HG03066 (cell line): ENCODE measurements at regions not wholly inside any gene's neighbourhood (a gene's known extent, or its start where the extent isn't known, plus 50 kb on each side); places are given as distances from the start of the nearest gene placed in this dataset.

Experiments
- ATAC-seq: cut with Tn5 transposase; IDR thresholded peaks from one replicate; pipeline ENCODE4 v1.9.1; 2021; ENCODE audit warnings: low read depth; ENCODE audit not compliant: unreplicated experiment

DNA sequence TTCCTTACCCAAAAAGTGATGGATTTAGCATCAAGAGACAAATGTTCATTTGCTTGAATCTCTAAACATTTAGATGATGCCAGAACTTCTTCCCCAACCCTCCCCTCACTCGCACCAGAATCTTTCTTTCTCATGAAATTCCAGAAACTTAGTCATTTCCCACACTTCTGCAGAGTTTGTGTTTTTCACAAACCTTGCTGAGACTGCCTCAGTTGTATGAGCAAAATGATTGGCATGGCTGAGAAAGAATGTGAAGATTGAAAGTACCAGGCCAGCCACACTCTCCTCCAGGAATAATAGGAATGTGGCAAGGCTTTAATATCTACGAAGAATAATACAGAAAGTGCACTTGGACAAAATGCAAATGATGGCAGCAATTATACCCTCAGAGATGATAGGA, 428.3 kb upstream of the CDH6 start:
- ATAC-seq, result no peak

DNA sequence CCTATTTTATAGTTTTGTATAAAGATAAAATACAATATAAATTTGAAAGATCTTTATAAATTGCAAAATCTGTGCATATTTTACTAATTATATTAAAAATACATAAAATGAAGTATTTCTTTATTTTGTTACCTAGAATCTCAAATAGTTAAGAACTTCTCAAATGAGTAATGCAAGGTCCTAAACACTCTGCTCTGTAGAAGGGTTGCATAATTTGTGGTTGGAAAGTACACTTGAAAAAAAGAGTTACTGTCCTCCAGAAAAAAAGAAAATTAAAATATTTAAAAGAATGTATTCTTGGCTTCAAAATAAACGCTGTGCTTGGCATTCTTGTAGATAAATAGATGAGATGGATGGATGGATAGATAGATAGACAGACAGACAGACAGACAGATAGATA, 428.8 kb upstream of the CDH6 start:
- ATAC-seq, result no peak

DNA sequence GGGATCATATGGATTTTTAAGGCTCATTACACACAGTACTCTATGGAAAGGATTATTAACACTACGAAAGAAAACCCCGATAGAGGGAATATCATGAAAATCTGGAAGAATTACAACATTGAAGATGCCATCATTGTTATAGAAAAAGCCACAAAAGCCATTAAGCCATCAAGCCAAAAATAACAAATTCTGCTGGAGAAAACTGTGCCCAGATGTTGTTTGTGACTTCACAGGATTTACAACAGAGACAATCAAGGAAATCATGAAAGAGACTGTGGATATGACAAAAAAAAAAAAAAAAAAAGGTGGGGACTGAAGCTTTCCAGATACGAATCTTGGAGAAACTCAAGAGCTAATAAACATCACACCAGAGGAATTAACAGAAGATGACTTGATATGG, 433.8 kb upstream of the CDH6 start:
- no peak for ATAC-seq

DNA sequence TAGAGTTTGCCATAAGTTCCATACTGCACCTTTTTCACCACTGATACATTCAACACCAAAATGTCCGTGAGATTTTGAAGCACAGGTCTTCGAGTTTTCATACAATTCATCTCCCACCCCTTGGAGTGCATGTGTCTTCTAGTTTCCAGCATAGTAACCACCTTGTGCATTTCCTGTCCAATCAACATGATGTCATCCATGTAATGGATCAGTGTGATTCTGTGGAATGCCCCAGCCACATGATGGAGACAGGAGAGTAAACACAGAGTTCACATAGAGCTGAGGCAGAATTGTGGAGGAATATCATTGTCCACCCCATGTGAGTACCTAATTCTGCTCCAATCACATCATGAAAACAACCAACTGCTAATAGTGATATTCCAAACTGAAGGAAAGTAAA, 441.5 kb upstream of the CDH6 start:
- ATAC-seq, result no peak

DNA sequence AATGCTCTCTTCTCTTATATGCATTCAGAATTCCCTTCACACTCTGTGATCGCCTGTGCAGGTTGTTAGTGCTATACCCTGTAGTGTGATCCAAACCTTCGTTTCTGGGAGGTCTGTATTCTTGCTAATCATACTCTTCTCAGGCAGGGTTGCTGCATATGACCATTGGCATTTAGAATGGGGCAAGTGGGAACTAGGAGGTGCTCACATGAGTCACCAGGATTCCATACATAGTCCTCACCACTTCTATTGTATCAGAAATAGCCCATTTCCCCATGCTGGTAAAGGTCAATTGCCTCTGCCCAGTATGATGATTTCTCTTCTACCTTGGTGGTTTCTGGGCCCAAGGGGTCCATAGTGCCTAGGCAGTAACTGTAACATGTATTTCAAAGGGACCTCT, 443.5 kb upstream of the CDH6 start:
- ATAC-seq, result no peak

DNA sequence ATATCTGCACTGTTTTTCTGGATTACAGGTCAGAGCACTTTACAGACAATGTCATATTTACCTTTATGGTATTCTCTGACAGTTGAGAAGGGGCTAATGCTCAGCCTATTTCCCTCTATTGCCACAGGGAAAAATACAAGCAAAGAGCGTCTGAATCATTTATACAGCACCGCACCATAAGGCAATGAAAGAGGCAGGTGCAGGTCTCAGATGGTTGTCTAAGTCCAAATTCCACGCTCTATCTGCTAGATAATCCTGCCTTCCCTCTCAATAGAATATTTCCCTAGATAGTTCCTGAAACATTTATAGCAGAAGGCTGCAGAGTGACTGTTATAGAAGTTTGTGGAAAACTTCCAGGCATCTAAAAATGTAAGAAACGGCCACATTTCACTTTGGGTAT, 446.1 kb upstream of the CDH6 start:
- no peak for ATAC-seq

DNA sequence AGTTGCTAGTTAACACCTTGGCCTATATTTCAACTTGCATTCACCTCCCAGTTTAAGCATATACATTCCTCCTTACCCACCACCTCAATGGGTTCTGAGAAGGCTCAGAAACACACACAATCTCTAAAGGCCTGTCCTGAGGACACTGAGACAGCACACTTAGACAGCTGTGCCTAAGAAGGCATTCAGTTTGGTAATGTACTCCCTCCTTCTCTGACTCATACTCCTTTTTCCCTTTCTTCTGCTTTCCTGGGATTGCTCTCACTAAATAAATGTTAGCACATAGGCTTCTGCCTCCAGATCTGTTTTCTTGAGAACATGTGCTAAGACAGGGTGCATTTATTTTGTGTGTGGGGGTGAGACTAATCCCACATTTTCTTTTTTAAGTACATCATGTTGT, 456.8 kb upstream of the CDH6 start:
- ATAC-seq, result no peak

DNA sequence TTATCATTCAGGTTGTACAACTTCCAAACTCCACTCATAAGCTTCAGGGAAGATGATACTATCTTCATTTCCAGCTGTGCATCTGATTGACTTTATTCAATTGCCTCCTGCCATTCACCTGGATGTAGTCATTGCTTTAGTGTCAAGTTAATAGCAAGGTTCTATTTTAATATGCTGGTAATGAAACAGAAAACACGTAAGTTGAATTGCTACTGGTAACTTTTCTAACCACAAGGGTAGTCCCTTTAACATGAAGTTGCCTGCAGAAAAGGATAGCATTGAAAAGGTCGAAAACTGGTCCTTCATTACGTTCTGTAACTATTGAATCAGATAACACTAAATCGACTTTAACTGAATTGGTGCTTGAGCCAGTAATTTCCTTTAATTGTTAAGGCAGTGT, 459.4 kb upstream of the CDH6 start:
- ATAC-seq, result no peak

DNA sequence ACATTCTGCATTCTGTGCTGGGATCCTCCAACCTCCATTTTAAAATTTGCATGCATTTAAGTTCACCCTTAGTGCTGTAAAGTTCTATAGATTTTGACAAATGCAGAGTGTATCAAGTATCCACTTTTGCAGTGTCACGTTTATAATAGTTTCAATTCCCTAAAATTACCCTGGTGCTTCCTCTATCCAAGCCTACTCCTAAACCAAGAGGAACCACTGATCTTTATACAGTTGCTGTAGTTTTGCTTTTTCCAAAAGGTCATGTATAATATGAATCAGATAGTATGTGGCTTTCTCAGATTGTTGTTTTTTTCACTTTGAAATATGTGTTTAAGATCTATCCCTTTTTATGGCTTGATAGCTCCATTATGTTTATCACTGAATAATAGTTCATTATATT, 468.4 kb upstream of the CDH6 start:
- ATAC-seq, result no peak

DNA sequence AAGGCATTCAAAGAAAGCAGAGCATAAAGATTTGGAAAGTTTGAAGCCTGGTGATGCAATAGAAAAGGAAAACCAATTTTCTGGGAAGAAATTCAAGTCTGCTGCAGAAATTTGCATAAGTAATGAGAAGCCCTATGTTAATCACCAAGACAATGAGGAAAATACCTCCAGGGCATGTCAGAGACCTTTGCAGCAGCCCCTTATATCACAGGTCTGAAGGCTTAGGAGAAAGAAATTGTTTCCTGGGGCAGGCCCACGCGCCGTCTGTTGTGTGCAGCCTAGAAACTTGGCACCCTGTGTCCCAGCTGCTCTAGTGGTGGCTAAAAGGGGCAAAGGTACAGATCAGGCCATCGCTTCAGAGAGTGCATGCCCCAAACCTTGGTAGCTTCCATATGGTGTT, 495.3 kb upstream of the CDH6 start:
- no peak for ATAC-seq

DNA sequence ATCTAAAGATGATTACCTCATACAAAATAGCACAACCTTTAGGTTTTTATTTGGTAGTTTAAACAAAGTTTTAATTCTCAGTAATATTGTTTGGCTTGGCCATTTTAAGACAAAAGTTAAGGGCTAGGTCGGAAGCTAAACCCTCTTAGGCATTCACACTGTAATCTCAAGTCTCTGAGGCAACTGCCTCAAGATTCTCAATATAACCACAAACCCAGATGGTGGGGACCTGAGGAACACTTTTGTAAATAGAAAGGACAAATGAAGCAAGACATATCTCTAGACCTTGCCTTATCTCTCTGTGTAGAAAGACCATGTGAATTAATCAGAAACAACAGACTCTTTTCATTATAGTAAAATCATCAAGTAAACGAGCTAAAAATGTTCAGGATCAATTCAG, 500.2 kb upstream of the CDH6 start:
- no peak for ATAC-seq

DNA sequence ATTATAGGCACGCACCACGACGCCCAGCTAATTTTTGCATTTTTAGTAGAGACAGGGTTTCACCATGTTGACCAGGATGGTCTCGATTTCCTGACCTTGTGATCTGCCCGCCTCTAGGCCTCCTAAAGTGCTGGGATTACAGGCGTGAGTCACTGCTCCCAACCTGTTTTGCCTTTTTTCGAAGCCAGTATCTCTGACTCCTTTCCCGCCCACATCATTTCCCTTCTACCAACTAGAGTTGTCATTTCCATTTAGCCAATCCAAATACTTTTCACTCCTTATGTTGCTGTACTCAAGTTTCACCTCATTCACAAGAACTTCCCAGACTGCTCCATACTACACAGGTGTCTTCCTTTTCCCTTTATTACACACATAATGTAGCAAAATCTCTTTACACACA, 502.6 kb upstream of the CDH6 start:
- ATAC-seq, result no peak

DNA sequence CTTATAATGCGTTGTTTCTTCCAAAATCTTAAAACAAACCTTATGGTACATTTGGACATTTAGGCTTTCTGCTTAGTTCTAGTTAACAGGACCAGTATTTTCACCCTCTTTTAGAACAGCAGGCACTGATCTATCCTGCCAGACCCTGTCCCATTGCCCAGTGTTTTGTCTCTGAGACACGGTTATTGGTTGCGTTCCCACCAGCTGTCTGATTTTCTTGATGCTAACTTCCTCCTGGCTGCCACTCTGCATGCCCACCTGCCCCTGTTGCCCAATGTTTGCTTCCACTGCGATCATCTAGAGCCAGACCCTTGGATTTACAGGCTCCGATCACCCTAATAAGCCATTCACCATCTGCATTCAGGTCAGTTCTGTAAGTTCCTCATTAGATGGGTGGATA, 506.0 kb upstream of the CDH6 start:
- no peak for ATAC-seq

DNA sequence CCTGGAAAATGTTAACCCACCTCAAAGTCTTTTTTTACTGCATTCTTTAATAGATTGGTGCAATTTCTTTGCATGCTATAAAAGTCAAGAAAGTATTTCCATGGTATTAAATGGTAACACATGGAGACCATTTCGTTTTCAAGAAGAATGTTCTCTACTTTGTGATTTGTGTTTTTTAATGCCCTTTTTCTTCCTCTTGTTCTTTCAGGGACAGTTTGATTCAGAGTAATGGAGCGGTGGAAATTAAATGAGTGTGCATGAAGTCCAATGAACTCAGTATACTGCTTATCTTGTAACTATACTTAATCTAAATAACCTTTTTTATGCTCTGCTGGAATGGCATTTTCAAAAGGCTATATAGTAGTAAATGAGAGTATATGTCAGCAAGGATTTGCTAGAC, 507.0 kb upstream of the CDH6 start:
- no peak for ATAC-seq

DNA sequence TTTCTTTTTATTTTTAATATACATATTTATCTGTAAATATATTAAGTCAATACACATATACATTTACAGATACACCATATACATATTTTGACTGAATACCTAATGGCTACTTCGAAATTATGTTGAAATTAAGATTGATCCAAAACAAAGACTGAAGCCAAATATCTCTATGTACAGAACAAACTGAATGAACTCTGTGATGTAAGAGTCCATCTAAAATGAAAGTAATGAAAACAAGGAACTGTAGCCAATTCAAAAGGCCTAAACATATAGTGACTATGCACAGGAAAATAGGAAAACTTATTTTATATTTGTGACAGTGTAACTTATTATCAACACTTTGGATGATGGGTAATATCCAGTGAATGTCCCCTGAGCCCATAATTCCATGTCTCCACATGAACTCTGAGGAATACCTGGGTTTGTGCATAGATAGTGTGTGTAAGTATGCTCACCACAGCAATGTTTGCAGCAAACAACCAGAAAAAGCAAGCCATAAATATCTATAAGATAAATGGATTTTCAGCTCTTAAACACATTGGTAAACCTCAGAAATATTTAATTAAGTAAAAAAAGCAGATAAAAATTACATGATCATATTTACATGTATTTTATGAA, 517.2 kb upstream of the CDH6 start:
- no peak for ATAC-seq

DNA sequence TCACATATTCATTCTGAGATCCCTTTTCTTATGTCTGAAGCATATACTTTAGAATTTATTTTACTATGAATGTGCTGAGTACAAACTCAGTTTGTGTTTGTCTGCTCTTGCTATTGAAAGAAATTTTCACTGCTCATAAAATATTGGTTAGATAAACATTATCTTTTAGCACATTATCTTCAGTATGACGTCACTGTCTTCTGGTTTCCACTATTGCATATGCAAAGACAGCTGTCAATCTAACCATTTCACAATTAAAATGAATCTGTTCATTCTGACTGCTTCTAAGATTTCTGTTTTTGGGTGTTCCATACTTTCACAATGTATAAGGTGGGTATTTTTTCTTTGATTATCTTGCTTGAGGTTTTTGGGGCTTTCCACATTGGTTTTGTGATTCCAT, 526.2 kb upstream of the CDH6 start:
- ATAC-seq, result no peak

DNA sequence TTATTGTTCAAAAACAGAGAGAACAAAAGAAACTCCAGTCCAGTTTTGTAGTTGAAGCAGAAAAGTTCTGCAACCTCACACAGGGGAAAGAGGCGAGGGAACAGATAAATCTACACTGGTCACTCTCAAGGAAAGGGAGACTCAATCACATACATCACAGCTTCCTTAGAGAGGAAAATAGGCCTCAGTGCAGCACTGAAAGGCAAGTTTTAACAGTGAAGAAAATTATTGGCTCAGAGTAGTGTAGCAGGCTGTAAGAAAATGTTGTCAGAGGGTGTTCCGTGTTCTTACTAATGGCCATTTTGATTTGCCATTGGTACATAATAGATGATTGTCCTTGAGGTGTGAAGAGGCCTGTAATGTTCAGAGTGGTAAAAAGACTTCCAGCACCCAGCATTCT, 530.0 kb upstream of the CDH6 start:
- no peak for ATAC-seq

DNA sequence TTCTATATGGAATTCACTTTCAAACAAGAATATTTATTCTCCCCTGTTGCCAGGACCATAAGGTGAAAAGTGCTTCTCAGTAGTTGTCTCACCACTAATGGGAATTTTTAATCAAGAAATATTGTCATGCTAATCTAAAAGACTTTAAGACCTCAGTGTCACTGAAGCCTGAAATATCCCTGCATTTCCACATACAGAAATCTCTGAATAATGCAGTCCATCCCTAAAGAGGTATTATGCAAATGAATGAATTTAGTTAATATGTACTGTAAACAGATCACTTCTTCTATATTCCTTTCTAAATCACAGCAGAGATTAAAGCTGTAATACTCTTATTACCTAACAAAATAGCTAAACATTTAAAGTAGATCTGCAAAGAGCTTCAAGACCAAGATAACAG, 531.1 kb upstream of the CDH6 start:
- no peak for ATAC-seq

DNA sequence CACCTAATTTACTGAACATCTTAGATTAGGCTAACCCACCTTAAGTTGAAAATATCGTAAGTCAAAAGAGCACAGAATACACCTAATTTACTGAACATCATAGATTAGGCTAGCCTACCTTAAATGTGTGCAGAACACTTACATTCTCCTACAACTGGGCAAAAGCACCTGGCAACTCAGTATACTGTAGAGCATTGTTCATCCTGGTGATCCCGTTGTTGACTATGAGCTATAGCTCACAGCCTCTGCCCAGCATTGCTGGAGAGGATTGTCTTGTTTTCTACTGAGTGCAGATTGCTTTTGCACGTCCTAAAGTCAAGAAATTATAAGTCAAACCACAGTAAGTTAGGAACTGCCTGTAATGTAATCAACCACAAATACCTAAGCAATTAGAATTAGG, 531.8 kb upstream of the CDH6 start:
- ATAC-seq, result no peak

DNA sequence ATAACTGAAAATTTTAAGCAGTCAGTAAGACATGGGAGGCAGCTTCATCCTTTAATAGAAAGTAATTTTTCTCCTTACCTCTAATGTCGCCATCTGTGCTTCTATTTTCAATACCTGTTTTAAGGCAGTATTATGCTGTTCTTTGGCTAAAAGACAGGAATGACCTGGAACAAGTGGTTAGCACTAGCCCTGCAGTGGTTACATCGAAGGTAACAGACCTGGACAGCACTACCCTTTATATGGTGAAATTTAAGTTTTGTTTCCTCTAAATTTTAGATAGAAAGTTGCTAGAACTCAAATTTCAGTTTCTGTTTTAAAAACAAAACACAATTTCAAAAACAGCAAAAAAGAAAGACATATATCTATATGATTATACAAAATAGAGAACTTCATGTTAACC, 534.1 kb upstream of the CDH6 start:
- ATAC-seq, result no peak

DNA sequence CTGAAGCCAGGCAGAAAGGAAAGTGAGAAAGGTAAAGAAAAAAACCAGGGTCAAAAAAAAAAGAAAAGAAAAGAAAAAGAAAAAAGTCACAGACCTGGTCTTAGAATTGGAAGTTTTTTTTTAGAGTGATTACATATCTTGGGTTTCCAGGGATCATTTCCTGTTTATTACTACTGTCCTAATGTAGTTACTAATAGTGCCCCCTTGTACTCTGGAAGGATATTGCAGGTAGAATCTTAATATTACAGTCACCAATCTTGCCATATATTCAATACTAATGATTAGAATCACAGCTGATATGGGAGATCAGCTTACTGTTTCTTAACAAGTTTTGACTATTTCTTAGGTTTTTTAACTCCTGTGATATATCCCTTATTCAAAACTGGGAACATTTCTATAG, 543.2 kb upstream of the CDH6 start:
- ATAC-seq, result no peak

DNA sequence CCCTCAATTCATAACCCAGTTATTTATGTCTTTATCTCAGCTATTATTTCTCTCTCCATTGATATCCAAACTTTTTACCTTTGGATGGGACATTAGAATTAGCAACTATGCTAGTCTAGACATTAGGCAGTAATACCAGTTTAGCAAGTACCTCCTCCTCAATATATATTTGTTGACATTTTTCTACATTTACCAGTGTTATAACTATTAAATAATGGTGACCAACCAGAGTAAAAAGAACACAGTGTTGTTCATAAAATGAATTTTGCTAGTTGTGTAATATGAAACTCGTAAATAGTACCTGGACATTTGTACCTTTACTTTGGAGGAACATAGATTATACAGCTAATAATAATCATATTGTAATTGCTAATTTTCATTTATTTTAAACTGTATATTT, 554.6 kb upstream of the CDH6 start:
- no peak for ATAC-seq

DNA sequence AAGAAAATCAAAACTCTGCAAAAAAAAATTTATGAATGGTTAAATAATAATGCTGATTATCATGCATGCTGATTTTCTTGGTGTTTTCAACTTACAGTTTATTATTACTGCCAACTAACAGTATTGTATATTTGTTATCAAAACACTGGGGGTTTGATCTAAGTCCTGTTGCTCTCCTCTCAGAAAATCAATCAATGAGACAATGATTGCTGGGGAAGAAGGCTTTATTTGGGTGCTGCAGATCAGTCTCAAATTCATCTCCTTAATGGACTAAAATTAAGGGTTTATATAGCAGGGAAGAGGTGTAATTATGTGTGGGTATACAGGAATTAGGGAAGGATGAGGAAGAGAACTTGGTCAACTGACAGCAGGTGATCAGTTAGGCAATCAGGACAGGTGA, 565.5 kb upstream of the CDH6 start:
- no peak for ATAC-seq
